ENCODE measurements at regions not wholly inside any gene's neighbourhood (a gene's known extent, or its start where the extent isn't known, plus 50 kb on each side); places are given as distances from the start of the nearest gene placed in this dataset.

DNA sequence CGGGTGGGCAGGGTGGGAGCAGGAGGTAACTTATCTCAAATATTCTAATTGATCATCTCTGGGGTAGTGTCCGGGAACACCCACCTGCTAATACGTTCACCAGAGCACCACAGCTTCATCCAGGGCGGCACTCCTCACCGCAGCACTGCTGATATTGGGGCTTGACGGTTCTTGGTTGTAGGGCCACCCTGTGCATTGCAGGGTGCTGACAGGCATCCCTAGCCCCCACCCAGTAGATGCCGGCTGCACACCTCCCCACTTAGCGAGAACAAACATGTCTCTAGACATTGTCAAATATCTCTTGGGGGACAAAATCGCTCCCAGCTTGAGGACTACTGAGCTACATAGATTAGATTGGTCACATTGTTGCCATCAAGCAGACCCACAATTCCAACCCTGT lies 73.9 kb upstream of the WASF3 start:
- Histone ChIP-seq H3K9ac (no peak overlapping the region), H3K36me3 (replicated peaks in 1 of 2; ENCODE audit: control insufficient read depth in 1 of 2, insufficient read depth in 2 of 2, low read length in 1 of 2) (no peaks in the 10 kb centered on the region), H3K27me3 (ENCODE audit: insufficient read depth) (no peaks in the 10 kb centered on the region), H2AFZ (ENCODE audit: low read depth) (no peak overlapping the region), H3K4me3 (ENCODE audit: low read depth in 2 of 2, low read length in 1 of 2) (no peak overlapping the region), H4K20me1 (ENCODE audit: insufficient read depth) (no peaks in the 10 kb centered on the region), H3K9me3 (no peaks in the 10 kb centered on the region), H3K4me2 (no peak overlapping the region), H3K79me2 (ENCODE audit: insufficient read depth) (no peaks in the 10 kb centered on the region), H3K9me2 (no peaks in the 10 kb centered on the region), H3K27ac (ENCODE audit: low read depth in 2 of 2, low read length in 1 of 2) (no peak overlapping the region), H3K4me1 (ENCODE audit: control insufficient read depth in 1 of 2, insufficient read depth in 2 of 2, low read depth in 1 of 2, low read length in 1 of 2) (peaks cover 0 to 2% of the 10 kb centered on the region in 2 experiments; a peak in 1 of 4 replicates), H3F3A (replicated peaks; ENCODE audit: insufficient read depth) (no peaks in the 10 kb centered on the region)
- CTCF ChIA-PET: interaction anchor here (0.9 to 4.0 kb wide), 20 partner anchors 11 to 389 kb away, joined by 3 to 59 read pairs (median 3); no protein-coding TSS in a partner anchor
- 90% methylated on average over 2 of the region's 9 CpGs for WGBS (ENCODE audit: low lambda C conversion rate)
- DNase-seq: no peak
- TF ChIP-seq RAD21 (IDR thresholded peaks at IDR 0.05; ENCODE audit: low read length) (no peak), MEF2A (IDR thresholded peaks at IDR 0.05; ENCODE audit: borderline replicate concordance, low read depth) (no peak), ELF1 (IDR thresholded peaks at IDR 0.05) (no peak)
- TF ChIP-seq, protein P1, sequence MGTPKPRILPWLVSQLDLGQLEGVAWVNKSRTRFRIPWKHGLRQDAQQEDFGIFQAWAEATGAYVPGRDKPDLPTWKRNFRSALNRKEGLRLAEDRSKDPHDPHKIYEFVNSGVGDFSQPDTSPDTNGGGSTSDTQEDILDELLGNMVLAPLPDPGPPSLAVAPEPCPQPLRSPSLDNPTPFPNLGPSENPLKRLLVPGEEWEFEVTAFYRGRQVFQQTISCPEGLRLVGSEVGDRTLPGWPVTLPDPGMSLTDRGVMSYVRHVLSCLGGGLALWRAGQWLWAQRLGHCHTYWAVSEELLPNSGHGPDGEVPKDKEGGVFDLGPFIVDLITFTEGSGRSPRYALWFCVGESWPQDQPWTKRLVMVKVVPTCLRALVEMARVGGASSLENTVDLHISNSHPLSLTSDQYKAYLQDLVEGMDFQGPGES (IDR thresholded peaks at IDR 0.05; ENCODE audit: low read depth, low read length): no peak
- POLR2A ChIA-PET: no interaction called here

DNA sequence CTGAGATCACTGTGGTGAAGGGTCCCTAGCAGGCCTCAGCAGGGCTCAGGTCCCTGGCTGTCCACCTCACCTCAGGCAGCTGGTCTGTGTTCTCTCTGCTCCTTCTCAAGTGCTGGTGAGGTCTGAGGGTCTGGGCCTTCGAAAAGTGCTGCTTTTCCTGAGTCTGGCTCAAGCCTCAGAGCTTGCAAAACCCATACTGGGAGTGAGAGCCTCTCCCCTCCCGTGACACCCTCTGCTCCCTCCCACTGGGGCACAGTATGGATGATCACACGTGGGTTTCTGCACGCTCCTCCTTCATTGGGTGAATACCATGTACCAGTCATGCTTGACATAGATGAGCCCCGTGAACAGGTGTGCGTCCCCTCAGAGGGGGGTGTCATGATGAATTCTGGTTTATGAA lies 73.3 kb upstream of the WASF3 start:
- TF ChIP-seq FOXJ3 (CRISPR knock-in tag; IDR thresholded peaks at IDR 0.05) (no peak), FOSL2 (IDR thresholded peaks at IDR 0.05; ENCODE audit: borderline replicate concordance, low read depth) (no peak), TCF12 (IDR thresholded peaks at IDR 0.05) (no peak), NRF1 (IDR thresholded peaks at IDR 0.05; ENCODE audit: low read depth, low read length) (no peak), GATA2 (CRISPR knock-in tag; IDR thresholded peaks at IDR 0.05) (no peak), CHD2 (IDR thresholded peaks at IDR 0.05; ENCODE audit: low read length, partially characterized antibody) (no peak), NFIC (IDR thresholded peaks at IDR 0.05; ENCODE audit: borderline replicate concordance) (no peak), RAD21 (IDR thresholded peaks at IDR 0.05; ENCODE audit: low read length) (no peak), TAF1 (IDR thresholded peaks at IDR 0.05; ENCODE audit: borderline replicate concordance, low read depth, low read length) (no peak), FOXM1 (IDR thresholded peaks at IDR 0.05; ENCODE audit: low read depth) (no peak), RCOR1 (IDR thresholded peaks at IDR 0.05; ENCODE audit: low read length) (no peak), RXRA (IDR thresholded peaks at IDR 0.05; ENCODE audit: borderline replicate concordance, low read depth) (no peak), GABPA (IDR thresholded peaks at IDR 0.05; ENCODE audit: low read depth) (no peak), SIN3A (IDR thresholded peaks at IDR 0.05; ENCODE audit: borderline replicate concordance, low read depth, low read length) (no peak)
- TF ChIP-seq, protein P2, sequence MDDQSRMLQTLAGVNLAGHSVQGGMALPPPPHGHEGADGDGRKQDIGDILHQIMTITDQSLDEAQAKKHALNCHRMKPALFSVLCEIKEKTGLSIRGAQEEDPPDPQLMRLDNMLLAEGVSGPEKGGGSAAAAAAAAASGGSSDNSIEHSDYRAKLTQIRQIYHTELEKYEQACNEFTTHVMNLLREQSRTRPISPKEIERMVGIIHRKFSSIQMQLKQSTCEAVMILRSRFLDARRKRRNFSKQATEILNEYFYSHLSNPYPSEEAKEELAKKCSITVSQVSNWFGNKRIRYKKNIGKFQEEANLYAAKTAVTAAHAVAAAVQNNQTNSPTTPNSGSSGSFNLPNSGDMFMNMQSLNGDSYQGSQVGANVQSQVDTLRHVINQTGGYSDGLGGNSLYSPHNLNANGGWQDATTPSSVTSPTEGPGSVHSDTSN (IDR thresholded peaks at IDR 0.05): no peak
- TF ChIP-seq, protein P3, sequence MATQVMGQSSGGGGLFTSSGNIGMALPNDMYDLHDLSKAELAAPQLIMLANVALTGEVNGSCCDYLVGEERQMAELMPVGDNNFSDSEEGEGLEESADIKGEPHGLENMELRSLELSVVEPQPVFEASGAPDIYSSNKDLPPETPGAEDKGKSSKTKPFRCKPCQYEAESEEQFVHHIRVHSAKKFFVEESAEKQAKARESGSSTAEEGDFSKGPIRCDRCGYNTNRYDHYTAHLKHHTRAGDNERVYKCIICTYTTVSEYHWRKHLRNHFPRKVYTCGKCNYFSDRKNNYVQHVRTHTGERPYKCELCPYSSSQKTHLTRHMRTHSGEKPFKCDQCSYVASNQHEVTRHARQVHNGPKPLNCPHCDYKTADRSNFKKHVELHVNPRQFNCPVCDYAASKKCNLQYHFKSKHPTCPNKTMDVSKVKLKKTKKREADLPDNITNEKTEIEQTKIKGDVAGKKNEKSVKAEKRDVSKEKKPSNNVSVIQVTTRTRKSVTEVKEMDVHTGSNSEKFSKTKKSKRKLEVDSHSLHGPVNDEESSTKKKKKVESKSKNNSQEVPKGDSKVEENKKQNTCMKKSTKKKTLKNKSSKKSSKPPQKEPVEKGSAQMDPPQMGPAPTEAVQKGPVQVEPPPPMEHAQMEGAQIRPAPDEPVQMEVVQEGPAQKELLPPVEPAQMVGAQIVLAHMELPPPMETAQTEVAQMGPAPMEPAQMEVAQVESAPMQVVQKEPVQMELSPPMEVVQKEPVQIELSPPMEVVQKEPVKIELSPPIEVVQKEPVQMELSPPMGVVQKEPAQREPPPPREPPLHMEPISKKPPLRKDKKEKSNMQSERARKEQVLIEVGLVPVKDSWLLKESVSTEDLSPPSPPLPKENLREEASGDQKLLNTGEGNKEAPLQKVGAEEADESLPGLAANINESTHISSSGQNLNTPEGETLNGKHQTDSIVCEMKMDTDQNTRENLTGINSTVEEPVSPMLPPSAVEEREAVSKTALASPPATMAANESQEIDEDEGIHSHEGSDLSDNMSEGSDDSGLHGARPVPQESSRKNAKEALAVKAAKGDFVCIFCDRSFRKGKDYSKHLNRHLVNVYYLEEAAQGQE (IDR thresholded peaks at IDR 0.05; ENCODE audit: low read depth, low read length): no peak
- TF ChIP-seq, protein P4, sequence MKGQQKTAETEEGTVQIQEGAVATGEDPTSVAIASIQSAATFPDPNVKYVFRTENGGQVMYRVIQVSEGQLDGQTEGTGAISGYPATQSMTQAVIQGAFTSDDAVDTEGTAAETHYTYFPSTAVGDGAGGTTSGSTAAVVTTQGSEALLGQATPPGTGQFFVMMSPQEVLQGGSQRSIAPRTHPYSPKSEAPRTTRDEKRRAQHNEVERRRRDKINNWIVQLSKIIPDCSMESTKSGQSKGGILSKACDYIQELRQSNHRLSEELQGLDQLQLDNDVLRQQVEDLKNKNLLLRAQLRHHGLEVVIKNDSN (IDR thresholded peaks at IDR 0.05; ENCODE audit: borderline replicate concordance, low read depth): no peak
- no peaks in the 10 kb centered on the region for H3K9me2 ChIP-seq
- H3F3A ChIP-seq (replicated peaks; ENCODE audit: insufficient read depth): no peaks in the 10 kb centered on the region
- no peak overlapping the region for H3K9ac ChIP-seq
- H3K36me3 ChIP-seq (replicated peaks in 1 of 2; ENCODE audit: control insufficient read depth in 1 of 2, insufficient read depth in 2 of 2, low read length in 1 of 2): no peaks in the 10 kb centered on the region
- CTCF ChIA-PET: interaction anchor here (0.9 to 4.0 kb wide), 8 partner anchors 11 to 389 kb away, joined by 3 to 59 read pairs (median 8); no protein-coding TSS in a partner anchor
- no peak overlapping the region for H3K27ac ChIP-seq (ENCODE audit: low read depth in 2 of 2, low read length in 1 of 2)
- peaks cover 0 to 2% of the 10 kb centered on the region in 2 experiments; a peak in 1 of 4 replicates for H3K4me1 ChIP-seq (ENCODE audit: control insufficient read depth in 1 of 2, insufficient read depth in 2 of 2, low read depth in 1 of 2, low read length in 1 of 2)
- WGBS (ENCODE audit: low lambda C conversion rate): 69% methylated on average over 6 of the region's 6 CpGs
- H2AFZ ChIP-seq (ENCODE audit: low read depth): no peak overlapping the region
- no peaks in the 10 kb centered on the region for H3K27me3 ChIP-seq (ENCODE audit: insufficient read depth)
- no peak for DNase-seq
- H3K4me2 ChIP-seq: no peak overlapping the region
- no peak overlapping the region for H3K4me3 ChIP-seq (ENCODE audit: low read depth in 2 of 2, low read length in 1 of 2)
- no peaks in the 10 kb centered on the region for H4K20me1 ChIP-seq (ENCODE audit: insufficient read depth)
- no peaks in the 10 kb centered on the region for H3K79me2 ChIP-seq (ENCODE audit: insufficient read depth)
- no peaks in the 10 kb centered on the region for H3K9me3 ChIP-seq
- POLR2A ChIA-PET: no interaction called here

Measured in SK-N-SH (cell line).